CD4-positive, alpha-beta memory T cell (primary cell): ENCODE measurements at regions not wholly inside any gene's neighbourhood (a gene's known extent, or its start where the extent isn't known, plus 50 kb on each side); places are given as distances from the start of the nearest gene placed in this dataset.

ENCODE experiments used
- CTCF ChIA-PET: fragments of 350-600 bp; sonication (Branson Sonifier 250); formaldehyde crosslinking; loops from one replicate; lab custom pipeline; 2021; ENCODE audit warnings: inconsistent platforms; ENCODE audit not compliant: partially characterized antibody; lab: Charles Lee
- POLR2A ChIA-PET: fragments of 350-600 bp; sonication (Branson Sonifier 250); formaldehyde crosslinking; loops from one replicate; lab custom pipeline; 2021; ENCODE audit not compliant: partially characterized antibody; lab: Charles Lee
- DNase-seq, 5 donors: peaks; one replicate each; pipeline versions ENCODE4 v3.0.0 to v3.0.0-alpha.2; 2020 to 2022; ENCODE audit warnings: mixed read lengths in 1 of 5
- H3K27ac ChIP-seq: one replicate; pipeline ENCODE4 v1.7.0; 2013; ENCODE audit warnings: low read depth, low read length
- H3K27me3 ChIP-seq: 2 replicates; pipeline ENCODE4 v1.7.0; 2013; ENCODE audit warnings: mild to moderate bottlenecking, low read length, moderate library complexity; ENCODE audit not compliant: insufficient read depth
- H3K36me3 ChIP-seq: 2 replicates; pipeline ENCODE4 v1.7.0; 2013; ENCODE audit warnings: mild to moderate bottlenecking, low read length, moderate library complexity; ENCODE audit not compliant: insufficient read depth
- H3K4me1 ChIP-seq: 2 replicates; pipeline ENCODE4 v1.7.0; 2013; ENCODE audit warnings: mild to moderate bottlenecking, low read length, moderate library complexity; ENCODE audit not compliant: insufficient read depth
- H3K4me3 ChIP-seq, 2 donors: one replicate each; pipeline ENCODE4 v1.7.0; 2013; ENCODE audit warnings: low read length in 2 of 2, mild to moderate bottlenecking in 1 of 2
- H3K9me3 ChIP-seq, 2 donors: one replicate each; pipeline ENCODE4 v1.7.0; 2013; ENCODE audit warnings: low read length in 2 of 2, control low read depth in 1 of 2; ENCODE audit not compliant: control insufficient read depth in 1 of 2
- H3K27ac Mint-ChIP-seq, 7 donors: one replicate each; pipeline ENCODE4 v1.8.0; 2020 to 2021; ENCODE audit warnings: mixed read lengths in 7 of 7, mild to moderate bottlenecking in 6 of 7, inconsistent platforms in 3 of 7, moderate library complexity in 3 of 7
- H3K27me3 Mint-ChIP-seq, 2 donors: one replicate each; pipeline ENCODE4 v1.8.0; 2020 to 2021; ENCODE audit warnings: mixed read lengths in 2 of 2
- H3K36me3 Mint-ChIP-seq, 2 donors: one replicate each; pipeline ENCODE4 v1.8.0; 2020 to 2021; ENCODE audit warnings: mixed read lengths in 2 of 2, inconsistent platforms in 1 of 2, mild to moderate bottlenecking in 1 of 2
- H3K4me1 Mint-ChIP-seq, 4 donors: one replicate each; pipeline ENCODE4 v1.8.0; 2020 to 2021; ENCODE audit warnings: mixed read lengths in 4 of 4, mild to moderate bottlenecking in 1 of 4
- H3K4me3 Mint-ChIP-seq, 8 donors: one replicate each; pipeline ENCODE4 v1.8.0; 2020 to 2021; ENCODE audit warnings: mixed read lengths in 8 of 8, mild to moderate bottlenecking in 7 of 8, moderate library complexity in 6 of 8, inconsistent platforms in 3 of 8
- H3K9me3 Mint-ChIP-seq, 8 donors: one replicate each; pipeline ENCODE4 v1.8.0; 2020 to 2021; ENCODE audit warnings: mixed read lengths in 8 of 8, mild to moderate bottlenecking in 5 of 8, inconsistent platforms in 3 of 8, moderate library complexity in 1 of 8
- intact Hi-C: fragments of 100-400 bp; cut with micrococcal nuclease; formaldehyde crosslinking; loops from one replicate; pipeline ENCODE4 v1.15.1; 2023

- Histone ChIP-seq H3K27me3 (no peaks in the 10 kb centered on the region), H3K4me1 (no peaks in the 10 kb centered on the region), H3K4me3 (no peak overlapping the region), H3K36me3 (no peaks in the 10 kb centered on the region), H3K9me3 (no peaks in the 10 kb centered on the region), H3K27ac (no peak overlapping the region)
- Mint-ChIP-seq H3K27me3 (peaks cover 13 to 27% of the 10 kb centered on the region in 2 donors), H3K4me3 (no peak overlapping the region), H3K4me1 (no peaks in the 10 kb centered on the region), H3K36me3 (no peaks in the 10 kb centered on the region), H3K9me3 (peaks cover 0 to 2% (median 0%) of the 10 kb centered on the region in 8 donors), H3K27ac (no peak overlapping the region)
- no peak for DNase-seq
- POLR2A ChIA-PET, result no interaction called here
- intact Hi-C loops, result loop anchor here (10.0 kb wide), 1 partner anchor 85 kb away; no protein-coding TSS in a partner anchor
- CTCF ChIA-PET, result no interaction called here
Observed at GRCh38 chr1:231099996-231100767, 60.1 kb upstream of the FAM89A start.

- H3K4me1 ChIP-seq, result no peaks in the 10 kb centered on the region
- no peak for DNase-seq
- H3K36me3 ChIP-seq, result no peaks in the 10 kb centered on the region
- H3K27ac ChIP-seq, result no peak overlapping the region
- Mint-ChIP-seq H3K4me3 (no peak overlapping the region), H3K27ac (no peak overlapping the region), H3K36me3 (no peaks in the 10 kb centered on the region), H3K9me3 (peaks cover 0 to 2% (median 0%) of the 10 kb centered on the region in 8 donors), H3K4me1 (no peaks in the 10 kb centered on the region), H3K27me3 (peaks cover 13 to 29% of the 10 kb centered on the region in 2 donors)
- ChIA-PET POLR2A (no interaction called here), CTCF (interaction anchor here (1.2 kb wide), 1 partner anchor 10 kb away, joined by 3 read pairs; no protein-coding TSS in a partner anchor)
- no peak overlapping the region for H3K4me3 ChIP-seq
- H3K27me3 ChIP-seq, result no peaks in the 10 kb centered on the region
- intact Hi-C loops, result loop anchor here (10.0 kb wide), 1 partner anchor 85 kb away; no protein-coding TSS in a partner anchor
- no peaks in the 10 kb centered on the region for H3K9me3 ChIP-seq
Observed at GRCh38 chr1:231099311-231099710, 59.3 kb upstream of the FAM89A start.

- DNase-seq, result no peak
- Mint-ChIP-seq H3K4me1 (peaks cover 0 to 4% (median 0%) of the 10 kb centered on the region in 4 donors), H3K27ac (no peak overlapping the region), H3K36me3 (no peaks in the 10 kb centered on the region), H3K4me3 (no peak overlapping the region), H3K27me3 (peaks cover 18 to 35% of the 10 kb centered on the region in 2 donors), H3K9me3 (peaks cover 0 to 2% (median 0%) of the 10 kb centered on the region in 8 donors)
- no peaks in the 10 kb centered on the region for H3K4me1 ChIP-seq
- H3K27ac ChIP-seq, result no peak overlapping the region
- intact Hi-C loops, result loop anchor here (10.0 kb wide), 1 partner anchor 81 kb away; no protein-coding TSS in a partner anchor
- no peaks in the 10 kb centered on the region for H3K36me3 ChIP-seq
- no peak overlapping the region for H3K4me3 ChIP-seq
- POLR2A ChIA-PET, result no interaction called here
- H3K27me3 ChIP-seq, result no peaks in the 10 kb centered on the region
- CTCF ChIA-PET, result no interaction called here
- no peaks in the 10 kb centered on the region for H3K9me3 ChIP-seq
Observed at GRCh38 chr1:231095595-231095994, 55.5 kb upstream of the FAM89A start.

GRCh38 chr1:231094421-231094820 lies 54.4 kb upstream of the FAM89A start:
- CTCF ChIA-PET, result interaction anchor here (0.6 to 3.1 kb wide), 5 partner anchors 13 to 1123 kb away, joined by 3 to 13 read pairs (median 4); no protein-coding TSS in a partner anchor
- peaks cover 0 to 4% (median 0%) of the 10 kb centered on the region in 4 donors for H3K4me1 Mint-ChIP-seq
- POLR2A ChIA-PET, result no interaction called here
- no peaks in the 10 kb centered on the region for H3K27me3 ChIP-seq
- H3K27ac ChIP-seq, result no peak overlapping the region
- no peak for DNase-seq
- peaks cover 18 to 31% of the 10 kb centered on the region in 2 donors for H3K27me3 Mint-ChIP-seq
- H3K4me1 ChIP-seq, result no peaks in the 10 kb centered on the region
- no peak overlapping the region for H3K4me3 Mint-ChIP-seq
- no peak overlapping the region for H3K27ac Mint-ChIP-seq
- H3K36me3 ChIP-seq, result no peaks in the 10 kb centered on the region
- H3K4me3 ChIP-seq, result no peak overlapping the region
- no peaks in the 10 kb centered on the region for H3K36me3 Mint-ChIP-seq
- peaks cover 0 to 2% (median 0%) of the 10 kb centered on the region in 8 donors for H3K9me3 Mint-ChIP-seq
- intact Hi-C loops, result loop anchor here (10.0 kb wide), 1 partner anchor 80 kb away; no protein-coding TSS in a partner anchor
- no peaks in the 10 kb centered on the region for H3K9me3 ChIP-seq

- POLR2A ChIA-PET, result no interaction called here
- Mint-ChIP-seq H3K4me3 (no peak overlapping the region), H3K9me3 (no peaks in the 10 kb centered on the region), H3K4me1 (peaks cover 0 to 4% (median 0%) of the 10 kb centered on the region in 4 donors), H3K36me3 (no peaks in the 10 kb centered on the region), H3K27me3 (peaks cover 18 to 25% of the 10 kb centered on the region in 2 donors), H3K27ac (no peak overlapping the region)
- H3K4me3 ChIP-seq, result no peak overlapping the region
- H3K36me3 ChIP-seq, result no peaks in the 10 kb centered on the region
- no peaks in the 10 kb centered on the region for H3K4me1 ChIP-seq
- intact Hi-C loops, result loop anchor here (10.0 kb wide), 1 partner anchor 79 kb away; no protein-coding TSS in a partner anchor
- no peaks in the 10 kb centered on the region for H3K27me3 ChIP-seq
- DNase-seq, result no peak
- CTCF ChIA-PET, result interaction anchor here (0.7 to 3.1 kb wide), 4 partner anchors 12 to 177 kb away, joined by 4 to 16 read pairs (median 8); no protein-coding TSS in a partner anchor
- H3K9me3 ChIP-seq, result no peaks in the 10 kb centered on the region
- no peak overlapping the region for H3K27ac ChIP-seq
Observed at GRCh38 chr1:231093156-231093922, 53.3 kb upstream of the FAM89A start.

GRCh38 chr1:231092380-231092779 lies 52.3 kb upstream of the FAM89A start:
- H3K36me3 Mint-ChIP-seq, result no peaks in the 10 kb centered on the region
- peaks cover 0 to 4% (median 0%) of the 10 kb centered on the region in 4 donors for H3K4me1 Mint-ChIP-seq
- H3K4me1 ChIP-seq, result no peaks in the 10 kb centered on the region
- CTCF ChIA-PET, result interaction anchor here (0.7 to 3.1 kb wide), 10 partner anchors 11 to 179 kb away, joined by 3 to 16 read pairs (median 3); no protein-coding TSS in a partner anchor
- H3K27ac ChIP-seq, result no peak overlapping the region
- H3K27me3 ChIP-seq, result no peaks in the 10 kb centered on the region
- H3K9me3 ChIP-seq, result no peaks in the 10 kb centered on the region
- no peak overlapping the region for H3K4me3 Mint-ChIP-seq
- no peak for DNase-seq
- no peaks in the 10 kb centered on the region for H3K36me3 ChIP-seq
- H3K27ac Mint-ChIP-seq, result no peak overlapping the region
- H3K27me3 Mint-ChIP-seq, result peaks cover 17 to 24% of the 10 kb centered on the region in 2 donors
- intact Hi-C loops, result loop anchor here (1.0 to 10.0 kb wide), 2 partner anchors 78 to 175 kb away; no protein-coding TSS in a partner anchor
- H3K9me3 Mint-ChIP-seq, result no peaks in the 10 kb centered on the region
- H3K4me3 ChIP-seq, result no peak overlapping the region
- POLR2A ChIA-PET, result no interaction called here
